ENCODE measurements at regions not wholly inside any gene's neighbourhood (a gene's known extent, or its start where the extent isn't known, plus 50 kb on each side); places are given as distances from the start of the nearest gene placed in this dataset. TPM values are rescaled to one million over a fixed set of nuclear protein-coding genes. Genes with fewer than 3 reads are reported as not detected.

Small RNA genes in the stretch of these regions (microRNA-seq; reads per million reads assigned to microRNA genes)
- gene MIR548I1 = not detected

Data from left ventricle myocardium inferior (tissue), 1 donor.